HG02588 (cell line): ENCODE measurements at regions not wholly inside any gene's neighbourhood (a gene's known extent, or its start where the extent isn't known, plus 50 kb on each side); places are given as distances from the start of the nearest gene placed in this dataset.

Experiments
- ATAC-seq: cut with Tn5 transposase; IDR thresholded peaks from one replicate; pipeline ENCODE4 v1.9.1; 2021; ENCODE audit warnings: mild to moderate bottlenecking, moderate library complexity; ENCODE audit not compliant: unreplicated experiment

DNA sequence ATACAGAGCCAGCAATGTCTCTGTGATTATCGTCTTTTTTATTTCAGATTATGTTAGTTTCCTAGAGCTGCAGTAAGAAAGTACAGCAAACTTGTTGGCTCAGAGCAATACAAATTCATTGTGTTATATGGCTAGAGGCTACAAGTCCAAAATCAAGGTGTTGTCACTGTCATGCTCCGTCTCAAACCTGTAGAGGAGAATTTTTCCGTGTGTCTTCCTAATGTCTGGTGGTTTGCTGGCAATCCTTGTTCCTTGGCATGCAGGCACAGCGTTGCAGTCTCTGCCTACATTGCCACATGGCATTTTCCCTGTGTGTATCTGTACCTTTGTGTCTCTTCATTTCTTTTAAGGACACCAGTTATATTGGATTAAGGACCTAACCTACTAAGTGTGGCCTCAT, 244.4 kb downstream of the LRRIQ3 start:
- no peak for ATAC-seq

DNA sequence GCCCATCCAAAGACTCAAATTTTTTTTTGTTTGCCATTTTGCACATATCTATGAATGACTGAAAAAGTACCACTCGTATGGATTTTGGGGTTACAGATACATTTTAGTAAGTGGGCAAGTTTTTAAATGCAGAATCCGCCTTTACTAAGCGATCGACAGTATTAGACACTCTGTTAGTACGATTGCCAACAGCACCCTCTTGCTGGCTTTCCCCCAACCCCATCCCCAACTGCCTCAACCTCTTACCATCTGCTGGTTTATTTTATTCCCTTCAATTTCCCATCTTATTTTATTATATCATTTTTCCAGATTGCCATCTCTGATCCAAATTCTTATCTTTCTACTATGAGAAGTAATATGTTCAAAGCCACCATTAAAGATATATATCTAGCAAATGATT, 244.8 kb downstream of the LRRIQ3 start:
- ATAC-seq, result no peak

DNA sequence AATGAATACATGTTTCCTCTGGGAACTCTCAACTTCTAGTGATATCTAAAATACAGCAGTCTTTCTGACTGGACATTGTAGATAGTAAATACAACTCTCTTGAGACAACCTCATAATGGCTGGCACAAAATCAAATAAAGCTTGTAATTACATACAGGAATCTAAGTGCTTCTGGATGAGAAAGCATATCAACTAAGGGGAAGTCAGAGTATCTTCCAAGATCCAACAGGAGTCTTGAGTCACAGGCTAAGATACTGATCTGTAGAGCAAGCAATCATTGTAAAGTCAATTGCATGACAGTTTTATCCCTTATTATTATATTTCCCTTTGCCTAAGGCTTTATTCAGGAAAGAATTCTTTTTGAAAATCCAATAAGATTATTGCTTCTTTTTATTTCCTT, 249.9 kb downstream of the LRRIQ3 start:
- ATAC-seq, result no peak

DNA sequence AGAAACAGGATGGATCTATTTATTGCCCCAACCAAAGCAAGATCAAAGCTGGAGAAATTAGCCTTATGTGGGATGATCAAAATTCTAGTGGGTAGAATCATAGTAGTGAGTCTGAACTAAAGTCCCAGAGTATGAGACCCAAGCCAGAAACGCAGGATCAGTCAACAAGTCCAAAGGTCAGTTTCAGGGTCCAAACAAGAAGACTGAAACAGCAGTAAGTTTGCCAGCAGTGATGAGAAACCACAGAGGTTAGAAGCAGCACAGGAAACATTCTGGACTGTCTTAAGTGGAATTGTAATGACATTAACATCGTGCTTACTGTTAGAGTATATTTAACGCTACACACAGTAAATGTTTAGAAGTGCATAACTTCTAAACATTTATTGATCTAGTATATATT, 251.0 kb downstream of the LRRIQ3 start:
- no peak for ATAC-seq

DNA sequence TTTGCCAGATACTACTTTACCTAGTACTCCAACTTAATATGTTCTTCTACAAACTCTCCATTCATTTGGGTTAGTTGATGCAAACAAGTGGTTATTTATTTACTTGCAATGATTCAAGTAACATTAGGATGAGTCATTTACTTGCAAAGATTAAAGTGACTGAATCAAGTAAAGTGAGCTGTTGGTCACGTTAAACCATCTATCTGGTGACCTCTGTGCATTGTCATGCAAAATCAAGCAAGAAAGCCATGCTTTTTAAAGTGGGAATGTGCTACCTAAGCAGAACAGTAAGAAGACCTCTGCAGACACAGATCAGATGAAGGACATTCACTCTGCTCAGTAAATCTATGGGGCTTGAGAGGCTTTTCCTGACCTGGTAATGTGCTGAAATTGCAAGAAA, 254.7 kb downstream of the LRRIQ3 start:
- no peak for ATAC-seq

DNA sequence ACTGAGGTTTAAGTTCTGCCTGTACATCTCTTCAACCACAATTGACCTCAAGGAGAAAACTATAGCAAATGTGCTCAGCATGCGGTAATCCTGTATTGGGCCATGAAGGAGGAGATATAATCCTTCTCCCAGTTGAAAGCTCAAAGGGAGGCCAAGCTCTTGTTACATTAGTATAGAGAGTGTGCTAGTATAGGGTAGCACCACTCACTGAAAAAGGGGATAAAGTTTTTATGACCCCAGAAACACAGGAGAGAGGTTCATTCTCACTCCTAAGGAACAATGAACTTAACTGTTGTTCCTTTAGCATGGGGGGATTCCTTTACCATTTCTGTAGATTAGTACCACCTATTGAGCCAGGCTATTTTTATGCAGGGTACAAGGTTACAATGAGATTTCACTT, 267.7 kb downstream of the LRRIQ3 start:
- no peak for ATAC-seq

DNA sequence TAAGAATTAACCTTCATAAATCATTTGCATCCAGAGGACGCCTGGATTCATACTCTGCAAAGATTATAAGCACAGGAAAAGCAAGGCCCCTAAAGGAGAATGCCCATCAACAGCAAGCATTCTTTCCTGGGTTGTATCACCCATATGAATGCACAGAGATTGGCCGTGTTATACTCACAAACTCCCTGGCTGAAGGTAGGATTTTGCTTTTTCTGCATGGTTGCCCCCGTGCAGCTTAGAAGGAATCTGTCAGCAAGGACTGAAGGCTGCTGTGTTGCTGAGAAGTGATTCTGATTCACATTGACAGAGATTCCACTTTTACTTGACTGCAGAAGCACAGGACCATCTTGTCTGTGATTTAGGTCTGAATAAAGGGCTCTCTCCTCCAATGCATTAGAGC, 283.0 kb downstream of the LRRIQ3 start:
- no peak for ATAC-seq

DNA sequence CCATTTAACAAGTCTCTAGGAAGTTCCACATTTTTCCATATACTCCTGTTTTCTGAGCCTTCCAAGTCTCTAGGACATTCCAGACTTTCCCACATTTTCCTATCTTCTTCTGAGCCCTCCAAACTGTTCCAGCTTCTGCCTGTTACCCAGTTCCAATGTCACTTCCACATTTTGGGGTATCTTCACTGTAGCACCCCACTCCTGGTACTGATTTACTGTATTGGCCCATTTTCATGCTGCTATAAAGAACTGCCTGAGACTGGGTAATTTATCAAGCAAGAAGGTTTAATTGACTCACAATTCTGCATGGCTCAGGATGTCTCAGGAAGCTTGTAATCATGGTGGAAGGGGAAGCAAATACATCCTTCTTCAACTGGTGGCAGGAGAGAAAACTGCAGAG, 285.0 kb downstream of the LRRIQ3 start:
- no peak for ATAC-seq

DNA sequence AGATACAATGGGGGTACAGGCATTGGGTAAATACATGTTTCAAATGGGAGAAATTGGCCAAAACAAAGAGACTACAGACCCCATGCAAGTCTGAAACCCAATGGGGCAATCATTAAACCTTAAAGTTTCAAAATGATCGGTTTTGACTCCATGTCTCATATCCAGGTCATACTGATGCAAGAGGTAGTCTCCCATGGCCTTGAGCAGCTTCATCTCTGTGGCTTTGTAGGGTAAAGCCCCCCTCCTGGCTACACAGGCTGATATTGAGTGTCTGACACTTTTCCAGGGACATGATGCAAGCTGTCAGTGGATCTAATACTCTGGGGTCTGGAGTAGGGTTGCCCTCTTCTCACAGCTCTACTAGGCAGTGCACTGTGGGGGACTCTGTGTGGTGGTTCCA, 286.1 kb downstream of the LRRIQ3 start:
- no peak for ATAC-seq

DNA sequence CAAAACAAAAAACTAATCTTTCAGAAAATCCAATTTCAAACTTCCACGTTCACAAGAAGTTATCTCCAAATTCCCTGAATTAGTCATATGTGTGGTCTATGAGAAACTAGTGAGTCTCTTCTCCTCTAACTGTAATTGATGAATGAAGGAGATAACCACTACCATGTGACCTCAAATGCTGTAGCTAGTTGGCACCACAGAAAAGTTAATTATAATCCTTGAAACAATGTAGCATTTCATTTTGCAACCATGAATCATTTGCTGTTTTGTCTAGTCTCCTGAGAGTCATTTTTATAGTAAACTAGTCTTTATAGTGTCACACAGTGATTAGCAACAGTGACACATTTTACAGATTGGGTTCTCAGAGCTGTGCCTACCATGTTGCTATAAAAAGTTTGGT, 287.5 kb downstream of the LRRIQ3 start:
- ATAC-seq, result no peak

DNA sequence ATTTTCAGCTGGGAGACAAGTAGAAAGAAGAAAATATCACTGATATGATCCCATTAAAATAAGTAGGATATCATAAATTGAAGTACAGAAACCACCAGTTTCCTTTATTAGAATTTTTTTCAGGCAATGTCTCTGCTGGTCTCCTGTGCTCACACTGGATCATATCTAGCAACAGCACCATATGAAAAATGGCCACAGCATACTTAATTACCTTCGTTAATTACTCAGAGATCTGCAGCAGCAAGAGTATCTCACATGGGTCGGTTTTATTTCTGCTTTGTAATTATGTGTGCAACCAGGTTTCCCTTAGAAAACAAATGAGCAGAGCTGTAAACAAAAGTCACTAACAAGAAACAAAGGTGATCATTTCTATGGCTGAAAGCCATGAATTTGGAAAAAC, 287.9 kb downstream of the LRRIQ3 start:
- ATAC-seq, result no peak

DNA sequence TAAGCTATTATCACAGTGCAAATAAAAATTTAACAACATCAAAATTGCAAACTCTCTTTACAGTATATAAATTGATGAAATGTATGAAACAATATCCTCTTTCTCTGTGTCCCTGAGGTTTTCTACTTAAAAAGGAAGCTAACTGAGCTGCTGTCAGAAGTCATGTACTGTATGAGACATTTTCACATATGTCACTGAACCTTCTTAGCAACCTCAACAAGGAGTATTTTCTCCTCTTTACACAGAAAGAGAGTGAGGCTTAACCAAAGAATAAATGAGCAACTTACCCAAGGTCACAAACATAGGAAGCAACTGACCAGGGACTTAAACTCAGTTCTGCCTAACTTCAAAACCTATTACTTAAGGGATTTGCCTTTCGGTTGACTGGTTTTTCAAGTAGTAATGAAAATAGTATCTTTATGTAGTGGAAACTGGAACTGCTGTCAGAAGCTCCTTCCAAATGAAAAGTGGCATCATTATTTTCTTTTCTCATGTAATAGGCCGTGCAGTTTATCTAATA, 288.9 kb downstream of the LRRIQ3 start:
- no peak for ATAC-seq

DNA sequence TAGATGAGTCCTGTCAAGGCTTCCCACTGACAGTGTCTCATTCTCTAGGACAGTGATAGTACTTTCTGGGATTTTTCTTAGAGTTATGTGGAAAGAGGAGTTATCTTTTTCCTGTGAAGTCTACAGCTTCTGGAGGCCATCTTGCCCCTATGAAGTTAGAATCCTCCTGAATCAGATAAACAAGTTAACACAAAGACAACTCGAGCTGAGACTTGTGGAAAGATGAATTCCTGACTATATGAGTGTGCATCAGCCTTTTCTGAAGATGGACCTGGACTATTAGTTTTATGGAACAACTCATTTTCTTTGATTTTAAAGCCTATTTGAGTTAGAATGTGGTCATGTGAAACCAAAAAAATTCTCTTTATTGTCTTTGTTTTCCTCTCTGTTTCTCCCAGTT, 290.9 kb downstream of the LRRIQ3 start:
- no peak for ATAC-seq

DNA sequence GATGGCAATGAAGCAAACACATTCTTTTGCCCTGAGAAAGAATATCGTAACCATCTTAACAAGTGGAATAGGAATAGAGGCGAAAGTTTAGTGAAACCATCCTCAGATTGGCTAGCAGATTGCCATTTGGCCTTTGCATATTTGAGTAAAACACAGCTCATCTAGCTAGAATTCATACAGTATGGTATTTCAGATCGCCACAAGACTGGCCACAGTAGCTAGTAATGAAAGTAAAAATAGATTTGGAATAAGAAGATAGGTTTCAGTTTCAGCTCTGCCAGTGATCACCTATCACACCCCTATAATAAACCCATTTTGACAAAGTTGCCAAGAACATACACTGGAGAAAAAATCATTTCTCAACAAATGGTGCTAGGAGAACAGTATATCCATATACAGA, 294.9 kb downstream of the LRRIQ3 start:
- ATAC-seq, result no peak

DNA sequence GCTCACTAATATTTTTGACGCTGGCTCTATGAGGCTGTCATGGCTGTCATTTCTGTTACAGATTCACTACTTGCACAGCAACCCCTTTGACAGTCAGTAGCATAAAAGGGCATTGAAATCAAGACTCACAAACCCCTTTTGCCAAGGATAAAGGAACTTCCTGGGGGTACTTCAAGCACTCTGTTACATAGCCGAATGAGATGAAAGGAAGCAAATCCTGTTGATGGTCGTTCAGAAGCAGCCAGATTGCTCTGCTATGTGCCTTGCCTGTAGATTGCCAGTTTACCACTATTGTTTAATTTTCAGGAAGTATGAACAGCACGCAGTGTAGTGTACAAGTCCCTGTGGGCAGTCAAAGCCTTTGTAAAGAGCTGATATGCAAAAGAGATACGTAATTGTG, 296.2 kb downstream of the LRRIQ3 start:
- ATAC-seq, result peak; percentile 39

DNA sequence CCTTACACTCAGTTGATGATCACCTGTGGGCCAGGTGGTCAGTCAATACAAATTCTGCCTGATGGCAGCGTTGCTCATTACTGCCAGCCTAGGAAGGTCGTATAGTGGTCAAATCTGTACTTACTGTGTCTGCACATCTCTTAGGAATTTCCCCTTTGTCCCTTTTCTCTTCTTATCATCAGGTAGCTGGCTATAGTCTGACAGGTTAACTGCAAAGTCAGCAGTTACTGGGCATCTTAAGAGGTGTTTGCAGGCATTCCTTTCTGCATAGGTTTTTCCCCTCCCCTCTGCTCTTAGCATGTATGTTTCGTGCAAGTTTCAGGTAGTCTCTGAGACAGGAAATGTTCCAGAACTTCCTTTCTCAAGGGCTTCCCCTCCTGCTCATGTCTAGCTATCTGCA, 298.7 kb downstream of the LRRIQ3 start:
- ATAC-seq, result no peak

DNA sequence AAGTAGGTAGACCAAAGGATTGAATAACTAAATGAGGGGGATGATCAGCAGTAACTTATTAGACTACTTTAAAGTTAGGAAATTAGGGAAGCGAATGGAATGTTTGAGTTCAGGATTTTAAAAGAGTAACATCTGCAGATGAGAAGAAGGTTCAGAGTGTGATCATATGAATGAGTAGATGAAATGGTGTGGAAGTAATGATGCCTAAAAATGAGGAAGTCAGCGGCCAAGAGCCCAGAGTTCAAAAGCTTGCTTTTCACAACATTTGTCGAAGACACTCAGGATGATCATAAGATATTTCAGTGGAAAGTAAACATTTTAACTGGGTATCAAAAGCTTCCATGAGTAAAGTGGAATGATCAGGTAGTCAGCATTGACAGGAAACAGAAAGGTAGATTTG, 299.4 kb downstream of the LRRIQ3 start:
- no peak for ATAC-seq

DNA sequence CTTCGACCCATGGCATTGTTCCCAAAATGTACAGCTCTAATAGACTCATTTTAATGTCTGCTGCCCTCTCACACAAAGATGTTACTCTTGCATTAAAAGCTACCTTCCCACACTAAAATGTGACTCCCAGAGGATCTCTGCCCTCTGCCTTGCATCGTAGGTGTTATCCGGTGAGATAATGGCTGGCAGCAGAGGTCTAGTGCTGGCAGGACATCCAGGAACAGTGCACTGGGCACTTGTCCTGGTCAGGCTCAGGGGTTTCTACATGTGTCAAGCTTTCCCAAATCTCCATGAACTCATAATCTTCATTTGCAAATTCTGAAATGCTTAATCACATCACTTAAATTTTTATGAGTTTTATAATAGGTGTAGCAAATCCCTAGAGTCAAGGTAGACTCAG, 310.6 kb downstream of the LRRIQ3 start:
- no peak for ATAC-seq

DNA sequence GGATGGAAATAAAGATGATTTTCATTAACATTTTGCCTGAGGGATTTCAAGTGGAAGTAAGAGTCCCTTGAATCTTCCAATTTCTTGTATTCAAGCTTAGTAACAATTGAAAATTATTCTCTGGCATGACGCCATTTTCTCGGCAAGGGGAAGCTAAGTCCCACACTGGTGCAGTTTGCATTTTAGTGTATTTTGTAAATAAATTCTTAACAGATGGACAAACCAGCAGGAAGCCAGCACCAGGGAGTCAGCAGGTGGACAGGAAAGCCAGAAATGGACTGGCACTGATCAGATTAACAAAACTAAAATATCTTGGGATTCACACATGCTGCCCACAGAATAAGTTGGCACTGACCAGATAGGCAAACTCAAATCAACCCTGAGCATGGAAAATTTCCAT, 311.3 kb downstream of the LRRIQ3 start:
- ATAC-seq, result no peak

DNA sequence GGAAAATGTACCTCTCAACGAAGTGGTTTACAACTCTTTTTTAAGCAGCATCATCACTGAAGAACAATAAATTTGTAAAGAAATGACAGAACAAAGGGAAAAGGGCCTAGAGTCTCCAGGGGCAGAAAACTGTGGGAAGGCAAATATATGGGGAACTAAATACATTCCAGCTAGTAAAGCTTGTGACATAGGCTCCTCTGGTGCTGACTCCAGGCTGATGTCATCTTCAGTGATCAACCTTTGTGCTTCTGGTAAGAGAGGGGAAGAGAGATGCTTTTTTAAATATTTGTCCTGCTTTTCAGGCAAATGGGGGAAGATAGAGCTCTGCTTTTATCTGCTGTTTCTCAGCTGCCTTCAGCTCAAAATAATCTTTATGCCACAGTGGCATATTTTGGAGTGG, 323.2 kb downstream of the LRRIQ3 start:
- ATAC-seq, result no peak

DNA sequence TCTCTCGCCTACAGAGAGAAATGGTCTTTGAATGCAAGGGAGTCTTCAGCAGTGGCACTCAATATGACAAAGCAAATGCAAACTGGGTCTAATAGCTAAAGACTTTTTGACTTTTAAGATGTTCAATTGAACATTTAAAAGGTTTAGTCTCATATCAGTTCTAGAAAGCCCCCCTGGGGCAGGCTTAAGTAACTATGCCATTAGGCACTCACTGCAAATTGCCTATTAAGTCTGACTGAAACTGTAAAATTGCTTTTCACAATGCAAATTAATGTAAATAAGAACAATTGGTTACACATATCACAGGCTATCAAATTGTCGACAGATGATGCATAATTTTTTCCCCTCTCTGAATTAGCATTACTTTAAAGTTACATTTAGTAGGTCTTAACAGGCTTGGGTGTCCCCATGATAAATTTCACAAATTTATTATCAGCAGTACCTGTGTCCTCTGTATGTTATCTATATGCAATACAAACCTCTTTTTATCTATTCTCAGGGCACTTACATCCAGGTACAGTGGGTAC, 329.1 kb downstream of the LRRIQ3 start:
- ATAC-seq, result no peak

DNA sequence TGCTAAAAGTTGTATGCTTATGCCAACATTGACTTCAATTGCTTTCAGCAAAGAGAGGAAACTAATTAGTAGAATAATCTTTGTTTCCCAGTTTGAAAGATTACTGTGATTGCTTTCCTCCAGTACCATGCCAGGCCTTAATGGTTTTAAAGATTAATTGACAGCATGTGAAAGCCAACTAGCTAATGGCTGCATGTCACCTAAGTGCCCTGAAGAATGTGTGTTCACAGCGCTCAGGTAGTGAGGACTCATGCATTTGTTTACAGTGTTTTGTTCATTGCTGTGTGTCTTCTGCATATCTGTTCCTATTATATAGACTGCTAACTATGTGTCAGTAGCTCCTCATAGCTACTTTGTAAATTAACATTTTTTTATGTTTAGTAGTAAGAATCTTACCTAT, 335.6 kb downstream of the LRRIQ3 start:
- no peak for ATAC-seq

DNA sequence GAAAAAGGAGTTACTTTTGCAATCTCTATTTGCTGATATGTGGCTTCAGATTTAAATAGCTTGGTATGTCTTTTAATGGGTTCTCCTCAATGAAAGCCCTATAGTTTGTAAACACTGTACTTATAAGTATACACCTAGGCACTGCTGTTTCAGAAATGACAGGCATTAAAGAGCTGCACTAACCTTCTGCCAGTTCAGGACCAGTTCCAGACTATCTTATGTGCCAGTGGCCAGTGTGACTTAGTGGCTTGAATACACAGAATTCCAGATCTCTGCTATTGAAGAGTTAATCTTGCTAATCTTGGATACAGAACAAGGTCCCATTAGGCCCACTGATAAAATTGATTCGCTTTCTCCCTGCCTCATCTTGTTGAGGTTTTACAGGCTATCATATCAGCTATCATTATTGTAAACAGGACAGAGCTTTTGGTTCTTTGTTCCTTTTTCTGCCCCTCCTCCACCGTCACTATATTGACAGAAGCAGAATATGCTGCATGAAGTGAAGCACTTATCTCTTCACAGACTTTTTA, 337.5 kb downstream of the LRRIQ3 start:
- ATAC-seq, result no peak
